Stimulated activated CD4-positive, alpha-beta T cell treated with anti-CD3 and anti-CD28 coated beads, Interleukin-1b, Interleukin-23, amount 100 ng/mL, for 4 hours (primary cell): ENCODE measurements at regions not wholly inside any gene's neighbourhood (a gene's known extent, or its start where the extent isn't known, plus 50 kb on each side); places are given as distances from the start of the nearest gene placed in this dataset.
"Not testable (repeated sequence)": the region's sequence is repeated elsewhere in the genome, so short reads cannot be mapped to it uniquely, and the experiment has no call there.

ENCODE experiments used
- DNase-seq, 2 donors: peaks; one replicate each; pipeline ENCODE4 v3.0.0-alpha.2; 2020; ENCODE audit warnings: low read depth in 2 of 2

DNA sequence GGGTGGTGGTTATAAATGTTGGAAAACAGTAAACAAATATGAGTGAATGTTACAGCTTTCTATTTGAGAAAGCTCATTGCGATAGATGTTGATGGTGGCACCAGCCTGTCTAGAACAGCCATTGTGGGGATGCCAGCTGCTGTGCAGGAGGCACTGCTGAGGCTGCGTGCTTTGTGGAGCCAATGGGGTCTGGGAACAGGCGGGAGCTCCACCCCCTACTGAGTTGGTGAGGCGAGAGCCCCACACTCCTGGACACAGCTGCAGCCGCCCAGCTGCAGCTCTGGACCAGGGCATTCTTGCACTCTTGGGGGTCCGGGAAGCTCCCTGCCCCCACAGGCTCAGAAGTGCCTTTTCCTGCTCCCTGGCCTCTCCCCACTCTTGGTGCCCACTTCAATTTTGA is 1147.1 kb upstream of the LRRTM3 start:
- DNase-seq = no peak

DNA sequence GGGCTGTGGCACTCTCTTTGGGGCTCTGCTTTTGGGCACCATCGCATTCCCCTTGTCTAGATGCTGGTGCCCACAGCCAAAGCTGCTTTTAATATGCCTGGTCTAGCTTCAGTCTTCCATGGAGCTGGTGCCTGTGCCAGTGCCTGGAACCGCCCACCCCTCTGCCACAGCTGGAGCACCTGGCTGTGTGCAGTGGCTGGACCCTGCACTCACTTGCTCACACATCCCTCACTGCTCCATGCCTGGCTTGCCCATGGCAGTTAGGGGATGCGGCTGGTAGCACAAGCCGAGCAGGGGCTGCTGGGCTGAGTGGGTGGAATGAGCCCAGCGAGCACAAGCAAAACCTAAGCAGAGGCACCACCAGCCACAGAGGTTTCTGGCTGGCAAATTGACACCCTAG is 1145.9 kb upstream of the LRRTM3 start:
- no peak for DNase-seq

DNA sequence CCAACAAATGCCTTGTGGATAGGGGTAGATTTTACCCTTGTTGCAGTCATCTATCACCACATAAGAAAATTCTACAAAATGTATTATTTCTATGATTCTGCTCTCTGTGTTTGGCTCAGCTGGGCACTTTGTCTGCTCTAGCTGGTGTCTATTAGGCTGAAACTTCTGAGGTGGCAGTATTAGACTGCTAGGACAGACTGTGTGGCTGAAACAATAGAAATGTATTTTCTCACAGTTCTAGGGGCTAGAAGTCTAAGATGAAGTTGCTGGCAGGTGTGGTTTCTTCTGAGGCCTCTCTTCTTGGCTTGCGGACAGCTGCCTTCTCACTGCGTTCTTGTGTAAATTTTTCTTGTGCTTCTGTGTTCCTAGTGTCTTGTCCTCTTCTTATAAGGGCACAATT is 1139.6 kb upstream of the LRRTM3 start:
- DNase-seq = no peak

DNA sequence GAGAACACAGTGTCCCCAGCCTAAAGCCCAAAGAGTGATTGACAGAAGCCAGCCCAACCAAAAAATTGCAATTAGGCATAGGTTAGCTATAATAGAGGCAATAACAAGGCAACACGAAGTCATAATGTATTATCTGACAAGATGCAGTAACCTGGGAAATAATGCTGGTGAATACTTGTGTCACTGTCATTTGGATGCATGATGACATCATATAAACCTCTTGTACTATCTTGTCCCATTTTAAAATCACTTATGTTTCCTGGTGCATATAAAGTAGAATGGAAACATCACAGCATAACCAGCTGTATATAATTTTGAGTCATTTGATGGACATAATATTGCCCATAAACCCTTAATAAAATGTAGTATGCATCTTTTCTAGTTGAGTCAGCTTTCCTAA is 1138.3 kb upstream of the LRRTM3 start:
- DNase-seq = no peak

DNA sequence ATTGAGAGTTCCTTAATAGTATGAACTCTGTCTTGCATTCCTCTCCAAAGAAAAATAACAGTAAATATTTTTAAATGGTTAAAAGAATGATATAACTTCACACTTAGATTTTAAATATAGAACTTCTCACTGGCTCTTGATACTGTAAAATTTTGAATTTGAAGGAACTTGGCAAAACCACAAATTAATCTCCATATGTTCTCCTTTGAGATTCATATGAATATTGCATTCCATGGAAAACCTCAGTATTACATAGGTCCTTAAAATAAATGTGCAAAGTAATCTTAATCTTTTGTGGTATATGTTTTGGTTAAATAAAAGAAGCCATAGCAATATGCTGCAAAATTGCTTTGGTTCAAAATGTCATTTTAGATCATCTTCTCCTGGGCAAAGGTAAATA is 1137.6 kb upstream of the LRRTM3 start:
- no peak for DNase-seq

DNA sequence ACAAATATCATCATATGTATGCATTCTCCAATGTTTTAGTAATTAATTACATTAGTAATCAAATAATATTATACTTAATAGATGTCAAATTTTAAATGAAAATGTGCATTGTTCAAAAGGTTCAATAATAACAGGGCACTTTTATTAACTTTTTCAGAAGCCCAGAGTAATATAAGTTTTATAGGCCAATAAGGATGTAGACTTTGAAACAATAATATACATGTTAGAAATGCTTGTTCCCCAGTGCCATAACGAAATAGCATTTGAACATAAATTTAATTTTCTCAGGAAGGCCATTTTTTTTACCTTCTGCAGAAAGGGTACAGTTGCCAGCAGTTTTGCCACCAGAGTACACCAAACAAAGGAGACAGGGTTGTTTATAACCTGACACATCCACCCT is 1133.9 kb upstream of the LRRTM3 start:
- no peak for DNase-seq

DNA sequence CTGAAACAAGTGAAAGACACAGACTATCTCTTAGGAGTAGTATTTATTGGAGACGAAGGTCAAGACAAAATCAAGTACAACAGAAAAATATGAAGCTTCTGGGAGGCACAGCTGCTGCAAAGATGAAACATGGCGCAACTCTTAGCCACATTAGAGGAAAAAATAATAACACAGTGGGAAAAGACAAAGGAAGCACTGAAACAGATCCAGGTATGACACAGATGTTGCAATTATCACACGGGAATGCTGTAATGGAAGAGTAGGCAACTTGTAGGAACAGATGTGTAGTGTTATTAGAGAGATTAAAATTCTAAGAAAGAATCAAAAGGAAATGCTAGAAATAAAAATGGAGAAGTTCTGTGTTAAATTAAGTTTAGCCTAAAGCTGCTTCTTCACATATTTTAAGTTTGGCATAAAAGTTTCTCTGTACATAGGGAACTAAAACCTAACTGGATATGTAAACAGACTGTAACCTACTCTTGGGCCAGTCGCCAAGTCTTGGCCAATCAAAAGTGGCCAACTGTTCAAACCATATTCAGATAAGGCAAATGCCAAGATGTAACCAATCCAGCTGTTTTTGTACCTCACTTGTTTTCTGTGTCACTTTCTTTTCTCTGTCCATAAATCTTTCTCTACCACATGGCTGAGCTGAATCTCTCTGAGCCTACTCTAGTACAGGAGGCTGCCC is 1132.0 kb upstream of the LRRTM3 start:
- no peak for DNase-seq

DNA sequence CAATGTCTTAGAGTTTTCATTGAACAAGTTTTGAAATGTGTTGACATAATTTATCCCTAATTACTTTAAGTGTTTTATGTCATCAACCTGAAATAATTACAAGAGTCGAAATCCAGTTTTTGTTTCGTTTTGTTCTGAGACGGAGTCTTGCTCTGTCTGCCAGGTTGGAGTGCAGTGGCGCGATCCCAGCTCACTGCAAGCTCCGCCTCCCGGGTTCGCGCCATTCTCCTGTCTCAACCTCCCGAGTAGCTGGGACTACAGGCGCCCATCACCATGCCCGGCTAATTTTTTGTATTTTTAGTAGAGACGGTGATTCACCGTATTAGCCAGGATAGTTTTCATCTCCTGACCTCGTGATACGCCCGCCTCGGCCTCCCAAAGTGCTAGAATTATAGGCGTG is 1131.0 kb upstream of the LRRTM3 start:
- not testable (repeated sequence) for DNase-seq

DNA sequence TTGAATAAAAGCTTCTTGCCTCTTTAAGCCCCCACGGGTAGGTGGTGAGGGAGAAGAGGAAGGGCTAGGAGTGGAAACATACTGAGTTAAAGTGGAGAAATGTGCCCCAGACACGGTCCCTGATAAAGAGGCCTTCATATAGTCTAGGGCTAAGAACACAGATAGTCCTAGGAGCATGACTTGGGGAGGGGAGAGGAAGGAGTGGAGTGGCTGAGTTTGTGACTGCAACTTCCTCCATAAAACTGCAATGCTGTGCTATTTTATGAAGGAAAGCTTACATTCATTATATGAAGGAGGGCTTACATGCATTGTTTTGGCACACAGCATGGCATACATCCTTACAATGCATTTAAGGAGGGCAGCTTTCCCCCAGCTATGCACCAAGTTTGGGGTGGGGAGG is 1129.4 kb upstream of the LRRTM3 start:
- no peak for DNase-seq

DNA sequence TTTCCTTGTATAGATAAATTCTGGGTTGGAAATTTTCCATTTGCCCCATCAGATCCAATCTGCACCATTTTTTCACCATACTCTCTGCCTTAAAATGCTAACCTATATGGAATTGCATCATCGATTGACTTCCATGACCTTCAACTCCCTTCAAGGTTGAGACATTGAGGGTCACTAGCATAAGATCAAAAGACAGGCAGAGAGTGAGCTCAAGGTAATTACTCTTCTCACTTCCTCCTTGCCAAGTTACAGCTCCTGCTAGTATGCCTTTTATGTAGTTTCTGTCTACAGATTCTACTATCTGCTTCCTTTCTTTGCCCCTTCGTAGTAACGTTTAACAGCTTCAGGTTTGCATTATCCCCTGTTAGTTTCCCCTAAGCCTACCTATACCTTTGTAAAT is 1127.7 kb upstream of the LRRTM3 start:
- DNase-seq = no peak

DNA sequence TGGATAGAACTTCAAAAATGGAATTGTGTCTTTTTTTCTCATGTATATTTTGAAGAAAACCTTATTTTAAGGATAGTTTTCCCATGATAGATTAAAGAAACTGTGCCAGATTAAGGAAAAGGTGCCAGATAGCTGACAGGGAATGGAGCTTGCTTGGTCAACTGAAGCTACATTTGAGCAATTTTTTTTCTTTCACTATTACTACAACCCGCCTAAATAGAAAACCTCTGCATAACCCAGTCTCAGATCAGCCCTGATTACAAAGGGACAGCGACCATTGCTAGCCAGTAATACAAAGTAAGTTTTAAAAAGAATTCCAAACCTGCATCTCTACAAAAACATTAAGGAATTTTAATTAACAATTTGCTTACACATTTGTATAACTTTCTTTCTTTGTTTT is 1123.4 kb upstream of the LRRTM3 start:
- DNase-seq = no peak

DNA sequence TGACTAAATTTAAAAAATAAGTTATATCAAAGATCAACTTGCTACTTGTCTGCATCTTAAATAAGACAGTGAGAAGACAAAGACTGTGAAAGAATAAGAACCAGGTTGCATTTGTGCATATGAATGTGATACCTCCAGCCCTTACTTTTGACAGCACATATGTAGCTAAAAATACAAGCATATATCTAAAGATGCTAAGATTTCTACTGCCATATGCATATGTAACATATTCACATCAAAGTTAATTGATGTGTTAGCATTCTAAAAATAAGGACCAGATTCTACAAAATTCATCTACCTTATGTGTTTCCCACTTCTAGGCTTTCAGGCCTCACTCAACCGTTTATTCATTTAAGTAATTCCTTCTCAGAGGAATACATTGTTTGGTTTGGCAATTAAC is 1120.3 kb upstream of the LRRTM3 start:
- no peak for DNase-seq

DNA sequence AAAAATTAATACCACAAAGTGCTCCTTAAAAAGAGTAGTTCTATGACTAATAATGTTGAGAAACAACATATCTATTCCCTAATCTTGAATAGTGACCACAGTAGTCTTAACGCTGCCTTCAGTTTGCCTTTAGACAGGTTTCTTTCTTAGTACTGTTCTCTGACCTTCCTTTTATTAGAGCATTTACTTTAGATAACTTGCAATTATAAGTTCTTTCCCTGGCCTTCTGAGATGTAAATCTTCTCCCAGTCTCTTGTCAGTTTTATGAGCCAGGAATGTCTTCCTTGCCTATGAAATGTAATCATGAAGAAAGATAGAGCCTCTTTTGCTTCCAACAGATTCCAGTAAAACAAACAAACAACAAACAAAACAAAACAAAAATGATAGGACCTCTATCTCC is 1119.8 kb upstream of the LRRTM3 start:
- DNase-seq = no peak

DNA sequence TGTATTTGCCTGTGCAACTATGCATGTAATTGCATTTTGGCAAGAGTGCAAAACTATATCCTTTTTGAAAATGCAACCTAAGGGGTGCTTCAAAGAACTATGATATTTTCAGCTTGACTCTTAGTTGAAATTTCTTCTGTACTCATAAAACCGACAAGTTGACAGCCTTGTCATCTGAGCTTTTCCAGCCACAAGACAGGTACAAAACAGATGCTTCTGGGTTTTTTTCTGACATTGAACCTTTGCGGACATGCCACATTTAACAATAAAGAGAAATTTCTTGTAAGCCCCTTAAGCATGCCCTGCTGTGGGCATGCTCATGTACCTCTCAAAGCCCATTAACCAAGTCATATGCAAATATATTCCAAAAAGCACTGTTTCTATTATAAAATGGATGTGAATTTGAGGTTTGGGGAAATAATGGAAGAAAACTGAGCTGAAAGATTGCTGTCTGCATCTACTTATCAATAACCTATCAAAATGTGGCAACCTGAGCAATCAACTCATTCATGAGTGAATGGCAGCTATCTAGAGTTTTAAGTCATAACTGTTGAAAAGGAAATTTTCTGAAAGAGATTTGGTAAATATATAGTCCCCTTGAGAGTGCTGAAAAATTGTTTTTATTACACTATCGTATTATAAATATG is 1117.0 kb upstream of the LRRTM3 start:
- DNase-seq = no peak

DNA sequence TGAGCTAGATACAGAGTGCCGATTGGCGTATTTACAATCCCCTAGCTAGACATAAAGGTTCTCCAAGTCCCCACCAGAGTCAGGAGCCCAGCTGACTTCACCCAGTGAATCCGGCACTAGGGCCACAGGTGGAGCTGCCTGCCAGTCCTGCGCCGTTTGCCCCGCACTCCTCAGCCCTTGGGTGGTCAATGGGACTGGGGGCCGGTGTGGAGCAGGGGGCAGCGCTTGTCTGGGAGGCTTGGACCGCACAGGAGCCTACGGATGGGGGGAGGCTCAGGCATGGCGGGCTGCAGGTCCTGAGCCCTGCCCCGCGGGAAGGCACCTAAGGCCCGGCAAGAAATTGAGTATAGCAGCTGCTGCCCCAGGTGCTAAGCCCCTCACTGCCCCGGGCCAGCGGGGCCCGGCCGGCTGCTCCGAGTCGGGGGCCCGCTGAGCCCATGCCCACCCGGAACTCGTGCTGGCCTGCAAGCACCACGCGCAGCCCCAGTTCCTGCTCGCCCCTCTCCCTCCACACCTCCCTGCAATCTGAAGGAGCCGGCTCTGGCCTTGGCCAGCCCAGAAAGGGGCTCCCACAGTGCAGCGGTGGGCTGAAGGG is 1113.8 kb upstream of the LRRTM3 start:
- no peak for DNase-seq

DNA sequence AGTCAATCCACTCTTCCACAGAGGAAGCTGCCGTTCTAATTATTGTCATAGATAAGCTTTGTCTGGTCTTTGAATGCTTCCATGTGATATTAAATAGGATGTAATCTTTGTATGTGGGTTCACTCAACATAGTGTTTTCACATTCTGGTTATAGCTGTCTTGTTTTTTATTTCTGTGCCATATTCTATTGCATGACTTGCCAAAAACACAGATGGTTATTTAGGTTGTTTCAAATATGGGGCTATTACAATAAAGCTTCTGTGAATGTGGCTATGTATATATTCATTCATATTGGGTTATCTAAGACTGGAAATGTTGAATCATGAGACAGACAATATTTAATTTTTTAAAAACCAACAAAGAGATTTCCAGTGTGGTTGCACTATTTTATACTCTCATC is 1109.3 kb upstream of the LRRTM3 start:
- DNase-seq = no peak

DNA sequence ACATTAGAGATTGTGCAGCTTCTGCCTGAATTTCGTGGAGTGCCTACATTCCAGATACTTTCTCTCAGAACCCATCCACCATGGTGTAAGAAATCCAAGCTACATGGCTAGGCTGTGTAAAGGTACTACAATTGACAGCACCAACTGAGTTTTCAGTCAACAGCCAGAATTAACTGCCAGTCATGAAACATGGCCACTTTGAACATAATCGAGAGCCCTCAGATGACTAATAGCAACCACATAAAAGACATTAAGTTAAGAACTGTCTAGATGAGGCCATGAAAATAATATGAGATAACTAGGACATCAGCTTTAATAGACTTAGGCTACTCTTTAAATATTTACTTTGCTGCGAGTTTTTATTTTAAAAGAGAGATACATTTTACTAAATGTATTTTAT is 1106.8 kb upstream of the LRRTM3 start:
- DNase-seq = no peak

DNA sequence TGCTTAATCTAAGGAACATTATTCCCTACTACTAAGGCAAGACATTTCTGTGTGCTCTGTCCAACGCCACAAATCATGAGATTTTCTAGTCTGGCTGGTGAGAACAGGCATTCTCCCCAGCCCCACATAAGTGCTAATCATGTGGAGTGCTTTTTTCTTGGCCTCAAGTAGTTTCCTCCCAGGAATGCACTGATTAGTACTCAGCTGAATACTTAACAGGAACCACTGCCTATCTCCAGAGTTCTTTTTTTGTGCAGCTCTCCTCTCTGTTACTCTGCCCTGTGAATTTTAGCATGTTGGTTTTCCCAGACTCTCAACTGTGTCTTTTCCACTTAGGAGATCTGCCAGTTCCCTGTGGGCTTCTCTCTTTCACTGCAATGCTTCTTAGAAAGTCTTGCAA is 1098.5 kb upstream of the LRRTM3 start:
- no peak for DNase-seq

DNA sequence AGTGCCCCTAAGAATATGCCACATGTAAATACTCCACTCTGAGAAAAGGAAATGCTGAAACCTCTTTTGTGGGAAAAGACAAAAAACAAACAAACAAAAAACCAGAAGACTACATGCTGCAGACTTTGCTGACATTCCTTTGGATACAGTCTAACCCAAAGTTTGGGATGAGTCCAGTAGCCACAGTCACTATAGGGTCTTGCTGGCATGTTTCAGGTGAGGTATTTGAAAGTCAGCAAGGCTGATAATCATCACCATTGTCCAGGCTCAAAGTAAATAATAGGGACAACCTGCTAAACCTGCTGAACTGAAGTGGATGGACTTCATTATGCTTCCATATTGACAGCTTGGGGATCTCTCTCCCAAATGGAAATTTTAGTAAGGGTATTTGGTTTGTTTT is 1087.0 kb upstream of the LRRTM3 start:
- no peak for DNase-seq

DNA sequence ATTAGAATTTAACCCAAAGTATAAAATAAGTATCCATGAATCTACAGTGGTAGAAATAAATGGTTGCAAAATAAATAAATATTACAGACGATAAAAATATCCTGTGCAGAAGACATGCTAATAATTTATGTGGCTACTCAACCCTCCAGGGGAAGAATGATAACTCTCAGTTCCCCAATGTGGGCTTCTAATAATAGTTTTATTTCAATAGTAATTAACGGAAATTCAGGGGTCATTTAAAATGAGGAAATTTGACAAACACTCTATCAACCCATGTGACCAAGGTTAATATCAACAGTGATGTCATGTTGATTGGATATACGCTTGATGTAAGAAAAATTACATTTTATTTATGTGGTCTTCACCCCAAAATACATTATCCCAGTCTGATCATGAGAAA is 1082.6 kb upstream of the LRRTM3 start:
- no peak for DNase-seq

DNA sequence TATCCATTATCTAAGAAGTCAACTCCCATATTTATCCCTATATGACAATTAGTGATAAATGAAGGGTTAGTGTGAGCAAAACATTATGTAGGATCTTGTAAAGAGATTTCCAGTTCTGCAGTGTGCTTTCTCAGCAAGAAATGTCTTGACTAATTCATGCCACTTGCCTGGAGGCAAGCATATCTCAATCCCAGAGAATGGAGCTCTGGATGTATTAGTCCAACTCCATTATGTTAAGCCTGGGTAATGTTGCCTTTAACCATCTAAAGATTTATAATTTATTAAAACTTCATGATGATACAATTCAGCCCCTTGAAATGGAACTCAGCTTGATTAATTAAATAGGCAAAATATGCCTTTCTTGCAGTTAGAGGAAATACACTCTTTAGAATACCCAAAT is 1079.9 kb upstream of the LRRTM3 start:
- DNase-seq = no peak

DNA sequence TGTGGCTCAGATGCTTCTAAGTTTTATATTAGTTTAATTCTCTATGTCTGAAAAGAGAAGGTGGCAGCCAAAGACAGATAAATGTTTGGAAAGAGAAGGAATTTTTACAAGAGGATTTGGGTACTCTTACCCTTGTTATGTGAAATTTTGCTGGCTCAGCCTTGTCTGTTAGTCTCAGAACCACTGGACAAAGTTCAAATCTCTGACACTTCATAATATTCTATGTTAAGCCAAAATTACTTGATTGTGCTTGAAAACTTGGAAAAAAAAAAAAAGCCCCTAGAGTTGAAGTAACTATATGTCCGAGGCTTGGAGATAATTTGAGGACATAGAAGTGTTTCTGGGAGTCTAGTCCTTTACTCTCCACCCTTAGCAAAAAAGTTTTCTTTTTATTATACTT is 1079.3 kb upstream of the LRRTM3 start:
- no peak for DNase-seq

DNA sequence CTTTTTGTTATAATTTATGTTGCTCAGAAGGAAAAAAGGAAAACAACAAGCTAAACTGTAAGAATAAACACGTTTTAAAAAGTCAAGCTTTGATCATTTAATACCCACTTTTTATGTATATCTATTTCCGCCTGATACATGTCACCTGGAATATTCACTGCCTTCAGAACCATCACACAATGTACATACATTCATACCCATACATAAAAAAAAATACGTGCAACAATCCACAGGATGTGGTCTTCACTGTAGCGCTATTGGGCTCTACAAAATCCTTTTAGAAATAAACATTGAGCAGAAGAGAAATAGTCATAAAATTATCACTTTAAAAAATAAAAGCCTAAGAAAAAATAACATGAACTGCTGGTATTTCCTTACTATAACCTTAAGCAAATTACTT is 1078.9 kb upstream of the LRRTM3 start:
- no peak for DNase-seq
